Glutamatergic neuron (in vitro differentiated cells): ENCODE measurements at regions not wholly inside any gene's neighbourhood (a gene's known extent, or its start where the extent isn't known, plus 50 kb on each side); places are given as distances from the start of the nearest gene placed in this dataset.

Experiments
- DNase-seq: peaks from one replicate; pipeline ENCODE4 v3.0.0; 2022
- H3K27ac Mint-ChIP-seq: one replicate; pipeline ENCODE4 v1.8.0; 2020; ENCODE audit warnings: mild to moderate bottlenecking, mixed read lengths, inconsistent platforms; ENCODE audit not compliant: unreplicated experiment
- H3K27me3 Mint-ChIP-seq: one replicate; pipeline ENCODE4 v1.8.0; 2020; ENCODE audit warnings: mild to moderate bottlenecking, moderate library complexity, mixed read lengths, inconsistent platforms; ENCODE audit not compliant: unreplicated experiment
- H3K36me3 Mint-ChIP-seq: one replicate; pipeline ENCODE4 v1.8.0; 2020; ENCODE audit warnings: mild to moderate bottlenecking, mixed read lengths, inconsistent platforms; ENCODE audit not compliant: unreplicated experiment
- H3K4me1 Mint-ChIP-seq: one replicate; pipeline ENCODE4 v1.8.0; 2020; ENCODE audit warnings: mild to moderate bottlenecking, low read depth, mixed read lengths, inconsistent platforms; ENCODE audit not compliant: unreplicated experiment
- H3K4me3 Mint-ChIP-seq: one replicate; pipeline ENCODE4 v1.8.0; 2020; ENCODE audit warnings: mild to moderate bottlenecking, mixed read lengths, inconsistent platforms; ENCODE audit not compliant: unreplicated experiment
- H3K9me3 Mint-ChIP-seq: one replicate; pipeline ENCODE4 v1.8.0; 2020; ENCODE audit warnings: mild to moderate bottlenecking, moderate library complexity, mixed read lengths, inconsistent platforms; ENCODE audit not compliant: unreplicated experiment
- TF ChIP-seq, protein P1 (sequence below): fragments of 200-600 bp; sonication (generic); IDR thresholded peaks from one replicate; pipeline ENCODE4 v1.5.0; 2021; ENCODE audit not compliant: partially characterized antibody, unreplicated experiment

DNA sequence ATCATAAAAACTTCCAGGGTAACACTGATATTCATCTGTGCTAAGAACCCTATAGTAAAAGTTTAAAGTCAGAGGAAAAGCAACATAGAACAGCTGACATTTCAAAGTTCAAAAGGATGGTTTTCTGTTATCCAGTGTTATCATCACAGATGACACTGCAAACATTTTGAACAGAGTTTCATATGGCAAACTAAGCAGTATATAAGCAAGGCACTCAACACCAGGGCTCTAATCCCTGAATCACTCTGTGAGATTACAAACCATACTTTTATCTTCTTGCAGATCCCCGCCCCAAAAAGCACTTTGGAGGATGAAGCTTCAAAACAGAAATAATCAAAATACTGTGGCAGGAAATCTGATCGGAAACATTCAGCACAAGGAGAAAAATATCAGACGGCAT is 508.2 kb upstream of the KIF2B start:
- Mint-ChIP-seq H3K9me3 (peaks cover 1% of the 10 kb centered on the region), H3K4me1 (no peaks in the 10 kb centered on the region), H3K27ac (no peak overlapping the region), H3K4me3 (no peak overlapping the region), H3K36me3 (no peaks in the 10 kb centered on the region), H3K27me3 (no peaks in the 10 kb centered on the region)
- TF ChIP-seq, protein P1, sequence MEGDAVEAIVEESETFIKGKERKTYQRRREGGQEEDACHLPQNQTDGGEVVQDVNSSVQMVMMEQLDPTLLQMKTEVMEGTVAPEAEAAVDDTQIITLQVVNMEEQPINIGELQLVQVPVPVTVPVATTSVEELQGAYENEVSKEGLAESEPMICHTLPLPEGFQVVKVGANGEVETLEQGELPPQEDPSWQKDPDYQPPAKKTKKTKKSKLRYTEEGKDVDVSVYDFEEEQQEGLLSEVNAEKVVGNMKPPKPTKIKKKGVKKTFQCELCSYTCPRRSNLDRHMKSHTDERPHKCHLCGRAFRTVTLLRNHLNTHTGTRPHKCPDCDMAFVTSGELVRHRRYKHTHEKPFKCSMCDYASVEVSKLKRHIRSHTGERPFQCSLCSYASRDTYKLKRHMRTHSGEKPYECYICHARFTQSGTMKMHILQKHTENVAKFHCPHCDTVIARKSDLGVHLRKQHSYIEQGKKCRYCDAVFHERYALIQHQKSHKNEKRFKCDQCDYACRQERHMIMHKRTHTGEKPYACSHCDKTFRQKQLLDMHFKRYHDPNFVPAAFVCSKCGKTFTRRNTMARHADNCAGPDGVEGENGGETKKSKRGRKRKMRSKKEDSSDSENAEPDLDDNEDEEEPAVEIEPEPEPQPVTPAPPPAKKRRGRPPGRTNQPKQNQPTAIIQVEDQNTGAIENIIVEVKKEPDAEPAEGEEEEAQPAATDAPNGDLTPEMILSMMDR, result no peak
- no peak for DNase-seq

DNA sequence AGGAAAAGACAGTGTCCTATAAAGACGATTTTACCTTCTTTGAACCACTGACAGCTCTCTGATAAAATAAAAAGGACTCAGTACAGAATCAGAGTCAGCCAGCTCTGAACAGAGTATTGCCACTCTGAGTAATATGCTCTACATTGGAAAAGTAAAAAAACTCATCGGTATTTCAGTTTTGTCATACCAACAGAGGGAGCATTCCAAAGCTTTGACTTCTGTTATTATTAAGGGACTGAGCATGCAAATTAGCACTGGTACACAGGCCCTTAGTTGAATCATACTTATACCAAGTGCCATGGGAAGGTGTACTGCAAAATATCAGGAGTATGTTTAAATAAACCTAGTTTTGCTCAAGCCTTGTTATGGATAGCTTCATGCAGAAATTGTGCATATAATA is 509.0 kb upstream of the KIF2B start:
- Mint-ChIP-seq H3K4me3 (no peak overlapping the region), H3K4me1 (no peaks in the 10 kb centered on the region), H3K9me3 (peaks cover 1% of the 10 kb centered on the region), H3K27ac (no peak overlapping the region), H3K36me3 (peaks cover 2% of the 10 kb centered on the region), H3K27me3 (no peaks in the 10 kb centered on the region)
- TF ChIP-seq, protein P1, result no peak
- no peak for DNase-seq

DNA sequence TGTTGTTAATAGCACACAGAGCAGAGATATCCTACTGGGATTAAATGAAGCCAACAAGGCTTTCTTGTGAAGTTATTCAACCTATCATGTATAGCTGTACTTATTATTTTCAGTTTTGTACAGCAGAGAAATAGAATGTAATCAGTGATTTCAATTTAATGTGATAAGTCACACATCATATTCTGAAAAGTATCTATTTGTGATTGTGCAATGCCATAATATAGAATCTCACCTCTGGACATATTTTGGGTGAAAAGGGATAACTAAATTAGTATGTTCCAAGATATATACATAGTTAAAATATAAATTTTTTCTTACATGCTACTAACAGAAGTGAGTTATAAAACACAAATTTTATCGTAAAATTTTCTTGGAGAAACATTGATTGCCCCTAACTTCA is 544.3 kb upstream of the KIF2B start:
- no peaks in the 10 kb centered on the region for H3K27me3 Mint-ChIP-seq
- no peaks in the 10 kb centered on the region for H3K4me1 Mint-ChIP-seq
- TF ChIP-seq, protein P1, result no peak
- H3K27ac Mint-ChIP-seq, result no peak overlapping the region
- no peak for DNase-seq
- H3K4me3 Mint-ChIP-seq, result no peak overlapping the region
- H3K36me3 Mint-ChIP-seq, result no peaks in the 10 kb centered on the region
- no peaks in the 10 kb centered on the region for H3K9me3 Mint-ChIP-seq

DNA sequence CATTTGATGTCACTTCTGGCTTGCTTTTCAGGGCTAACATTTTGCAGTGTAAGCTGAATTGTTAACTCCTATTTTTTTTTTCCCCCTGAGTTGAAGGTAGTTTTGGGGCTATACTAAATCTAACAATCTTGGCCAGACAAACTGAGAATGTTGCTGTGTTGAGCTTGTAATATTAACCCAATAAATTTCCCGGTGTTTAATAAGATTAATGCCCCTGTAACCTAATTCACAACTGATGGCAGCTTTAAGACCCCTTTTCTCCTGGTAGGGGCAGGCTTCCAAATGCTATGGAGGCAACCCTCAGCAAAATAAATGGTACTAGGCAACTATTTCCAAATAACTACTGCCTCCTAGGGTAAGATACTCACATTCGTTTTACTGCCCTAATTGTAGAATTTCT is 549.6 kb upstream of the KIF2B start:
- Mint-ChIP-seq H3K27ac (no peak overlapping the region), H3K36me3 (no peaks in the 10 kb centered on the region)
- no peak for DNase-seq

DNA sequence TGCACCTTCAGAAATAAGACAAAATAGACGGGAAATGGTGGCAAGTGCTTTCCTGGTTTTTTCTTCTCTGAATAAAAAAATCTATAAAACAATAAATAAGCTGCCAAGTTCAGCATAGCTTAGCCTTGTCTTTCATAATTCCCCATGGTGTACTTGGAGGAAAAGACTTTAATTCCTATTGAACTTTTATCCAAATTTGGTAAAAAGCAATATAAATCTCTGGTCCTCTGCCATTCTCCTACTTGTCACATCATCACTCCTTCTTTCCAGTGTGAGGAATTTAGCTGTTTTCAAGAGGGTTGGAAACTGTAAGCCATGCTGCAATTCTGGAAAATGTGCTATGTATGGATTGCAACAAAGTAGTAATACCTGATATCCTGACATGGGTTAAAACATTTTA is 551.8 kb upstream of the KIF2B start:
- Mint-ChIP-seq H3K9me3 (no peaks in the 10 kb centered on the region), H3K27ac (no peak overlapping the region), H3K4me1 (no peaks in the 10 kb centered on the region), H3K27me3 (no peaks in the 10 kb centered on the region), H3K36me3 (no peaks in the 10 kb centered on the region), H3K4me3 (no peak overlapping the region)
- TF ChIP-seq, protein P1, result no peak
- no peak for DNase-seq

More for the DNA sequence above, 549.6 kb upstream of the KIF2B start:
- Mint-ChIP-seq H3K4me3 (no peak overlapping the region), H3K27me3 (no peaks in the 10 kb centered on the region), H3K4me1 (no peaks in the 10 kb centered on the region), H3K9me3 (no peaks in the 10 kb centered on the region)
- TF ChIP-seq, protein P1, result no peak
